C4-2B (cell line): ENCODE measurements at regions not wholly inside any gene's neighbourhood (a gene's known extent, or its start where the extent isn't known, plus 50 kb on each side); places are given as distances from the start of the nearest gene placed in this dataset.

Experiments
- ZFX ChIP-seq: fragments of 450-650 bp; IDR thresholded peaks from 2 replicates; pipeline ENCODE4 v1.6.1; 2017
- TF ChIP-seq, protein P1 (sequence below): fragments of 450-650 bp; conservative IDR thresholded peaks from 2 replicates; pipeline ENCODE4 v1.5.1; 2017; ENCODE audit warnings: mild to moderate bottlenecking

DNA sequence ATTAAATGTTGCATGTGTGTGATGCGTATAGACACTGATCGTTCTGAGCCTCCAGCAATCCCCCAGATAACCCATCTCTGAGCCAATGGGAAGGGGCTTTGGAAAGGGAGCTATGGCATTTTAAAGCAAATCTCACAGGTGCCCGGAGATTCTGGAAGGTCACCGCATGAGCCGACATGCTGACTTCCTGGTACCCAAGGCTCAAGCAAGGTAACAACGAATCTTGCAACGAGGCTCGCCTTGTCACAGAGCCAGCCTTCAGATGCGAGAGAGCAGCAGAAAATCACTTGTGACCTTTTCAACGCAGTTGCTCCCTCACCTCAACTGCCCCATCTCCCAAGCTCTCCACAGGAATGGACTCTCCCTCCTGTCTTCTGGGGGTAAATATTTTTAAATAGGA is 154.8 kb upstream of the CDH5 start:
- TF ChIP-seq, protein P1, sequence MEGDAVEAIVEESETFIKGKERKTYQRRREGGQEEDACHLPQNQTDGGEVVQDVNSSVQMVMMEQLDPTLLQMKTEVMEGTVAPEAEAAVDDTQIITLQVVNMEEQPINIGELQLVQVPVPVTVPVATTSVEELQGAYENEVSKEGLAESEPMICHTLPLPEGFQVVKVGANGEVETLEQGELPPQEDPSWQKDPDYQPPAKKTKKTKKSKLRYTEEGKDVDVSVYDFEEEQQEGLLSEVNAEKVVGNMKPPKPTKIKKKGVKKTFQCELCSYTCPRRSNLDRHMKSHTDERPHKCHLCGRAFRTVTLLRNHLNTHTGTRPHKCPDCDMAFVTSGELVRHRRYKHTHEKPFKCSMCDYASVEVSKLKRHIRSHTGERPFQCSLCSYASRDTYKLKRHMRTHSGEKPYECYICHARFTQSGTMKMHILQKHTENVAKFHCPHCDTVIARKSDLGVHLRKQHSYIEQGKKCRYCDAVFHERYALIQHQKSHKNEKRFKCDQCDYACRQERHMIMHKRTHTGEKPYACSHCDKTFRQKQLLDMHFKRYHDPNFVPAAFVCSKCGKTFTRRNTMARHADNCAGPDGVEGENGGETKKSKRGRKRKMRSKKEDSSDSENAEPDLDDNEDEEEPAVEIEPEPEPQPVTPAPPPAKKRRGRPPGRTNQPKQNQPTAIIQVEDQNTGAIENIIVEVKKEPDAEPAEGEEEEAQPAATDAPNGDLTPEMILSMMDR = no peak
- TF ChIP-seq ZFX = no peak
